GM18868 (cell line): ENCODE measurements at regions not wholly inside any gene's neighbourhood (a gene's known extent, or its start where the extent isn't known, plus 50 kb on each side); places are given as distances from the start of the nearest gene placed in this dataset.
"Not testable (repeated sequence)": the region's sequence is repeated elsewhere in the genome, so short reads cannot be mapped to it uniquely, and the experiment has no call there.

Experiments used
- ATAC-seq: cut with Tn5 transposase; IDR thresholded peaks from one replicate; pipeline ENCODE4 v1.9.1; 2021; ENCODE audit warnings: mild to moderate bottlenecking, moderate library complexity; ENCODE audit not compliant: unreplicated experiment

DNA sequence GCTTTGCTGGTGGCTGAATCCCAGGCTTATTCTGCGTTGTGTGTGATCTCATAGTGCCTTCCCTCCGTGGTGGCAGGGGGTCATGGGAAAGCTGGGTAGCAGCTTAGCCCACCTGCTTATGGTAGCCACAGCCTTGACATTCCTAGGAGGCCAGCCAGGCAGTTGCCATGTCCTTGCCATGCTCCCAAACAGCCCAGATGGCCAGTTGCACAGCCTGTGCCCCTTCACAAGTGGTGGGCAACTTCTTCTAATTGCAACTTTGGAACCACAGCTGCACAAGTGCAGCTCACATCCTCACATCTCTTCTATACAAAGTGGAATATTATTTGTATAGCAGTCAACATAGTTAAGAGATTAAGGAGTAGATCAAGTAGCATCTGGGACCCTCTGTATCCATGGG, 136.6 kb upstream of the PELI1 start:
- not testable (repeated sequence) for ATAC-seq

DNA sequence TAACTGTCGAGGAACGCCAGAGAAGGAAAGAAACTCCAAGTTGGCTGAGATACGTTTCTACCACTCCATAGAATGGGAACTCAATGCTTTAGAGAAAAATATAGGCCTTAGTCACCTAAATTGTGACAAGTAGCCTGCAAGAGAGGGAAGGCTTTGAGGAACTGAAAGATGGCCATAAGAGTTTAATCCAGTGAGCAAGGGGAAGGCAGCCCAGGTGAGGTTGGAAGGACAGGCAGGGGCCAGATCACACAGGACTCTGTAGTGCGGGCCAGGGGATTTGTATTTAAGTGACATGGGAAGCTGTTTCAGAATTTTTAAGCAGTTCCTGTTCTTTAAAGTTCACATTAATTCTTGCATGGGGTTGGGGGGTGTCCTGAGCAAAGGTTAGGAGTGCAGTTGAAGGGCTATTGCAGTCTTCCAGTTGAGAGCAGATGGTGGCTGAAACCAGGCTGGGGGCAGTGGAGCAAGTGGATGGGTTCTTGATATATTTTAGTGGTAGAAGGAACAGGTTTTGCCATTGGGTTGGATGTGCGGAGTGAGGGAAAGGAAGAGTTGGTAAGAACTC, 138.9 kb upstream of the PELI1 start:
- ATAC-seq = peak; percentile 32

GRCh38 chr2:64283641-64284361, 139.6 kb upstream of the PELI1 start:
- peak; percentile 94 for ATAC-seq

- no peak for ATAC-seq
Measured at GRCh38 chr2:64284751-64285150, 140.5 kb upstream of the PELI1 start.

DNA sequence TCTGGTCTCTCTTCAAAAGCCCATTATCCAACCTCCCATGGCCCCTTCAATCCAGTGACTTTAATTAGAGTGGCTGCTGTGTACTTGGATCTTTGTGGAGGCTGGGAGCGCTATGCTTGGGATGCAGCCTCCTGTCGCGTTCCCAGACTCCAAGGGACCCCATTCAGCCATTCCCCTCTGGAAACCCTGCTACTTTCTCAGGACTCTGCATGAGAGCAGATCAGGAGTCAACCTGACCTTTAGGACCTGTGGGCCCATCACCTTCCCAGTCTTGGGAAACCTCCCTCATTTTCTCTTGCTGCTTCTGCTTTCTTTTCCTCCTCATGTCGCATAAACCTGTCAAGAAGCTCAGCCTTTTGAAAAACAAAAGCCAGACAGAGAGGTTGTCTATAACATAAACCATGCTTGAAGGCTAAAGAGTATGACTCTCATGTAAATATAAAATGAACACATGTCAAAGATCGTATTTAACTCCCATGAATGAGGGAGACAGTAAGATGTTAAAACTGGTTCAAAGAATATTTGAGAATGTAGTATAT, 143.1 kb upstream of the PELI1 start:
- ATAC-seq = no peak

- ATAC-seq = no peak
Measured at GRCh38 chr2:64288321-64289193, 144.3 kb upstream of the PELI1 start.

- no peak for ATAC-seq
Measured at GRCh38 chr2:64289251-64289650, 145.0 kb upstream of the PELI1 start.

DNA sequence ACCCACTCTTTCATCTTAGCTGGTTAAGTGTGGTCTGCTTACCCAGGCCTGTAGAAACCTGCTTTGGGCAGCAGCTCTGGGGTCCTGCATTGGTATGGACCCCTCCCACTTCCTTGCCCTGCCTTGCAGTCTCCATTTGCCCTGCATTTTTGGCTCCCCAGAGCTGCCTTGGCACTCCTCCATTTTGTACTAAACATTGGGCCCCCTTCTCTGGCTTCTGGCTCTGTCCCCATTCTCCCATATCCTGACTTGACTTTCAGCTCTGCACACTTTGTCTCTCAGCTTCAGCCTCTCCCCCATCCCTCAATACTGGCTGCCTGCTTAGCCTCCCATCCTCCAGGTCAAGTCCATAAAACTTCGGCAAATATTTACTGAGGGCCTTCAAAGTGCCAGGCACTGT, 145.5 kb upstream of the PELI1 start:
- ATAC-seq = no peak

GRCh38 chr2:64291181-64291580, 147.0 kb upstream of the PELI1 start:
- ATAC-seq = no peak

DNA sequence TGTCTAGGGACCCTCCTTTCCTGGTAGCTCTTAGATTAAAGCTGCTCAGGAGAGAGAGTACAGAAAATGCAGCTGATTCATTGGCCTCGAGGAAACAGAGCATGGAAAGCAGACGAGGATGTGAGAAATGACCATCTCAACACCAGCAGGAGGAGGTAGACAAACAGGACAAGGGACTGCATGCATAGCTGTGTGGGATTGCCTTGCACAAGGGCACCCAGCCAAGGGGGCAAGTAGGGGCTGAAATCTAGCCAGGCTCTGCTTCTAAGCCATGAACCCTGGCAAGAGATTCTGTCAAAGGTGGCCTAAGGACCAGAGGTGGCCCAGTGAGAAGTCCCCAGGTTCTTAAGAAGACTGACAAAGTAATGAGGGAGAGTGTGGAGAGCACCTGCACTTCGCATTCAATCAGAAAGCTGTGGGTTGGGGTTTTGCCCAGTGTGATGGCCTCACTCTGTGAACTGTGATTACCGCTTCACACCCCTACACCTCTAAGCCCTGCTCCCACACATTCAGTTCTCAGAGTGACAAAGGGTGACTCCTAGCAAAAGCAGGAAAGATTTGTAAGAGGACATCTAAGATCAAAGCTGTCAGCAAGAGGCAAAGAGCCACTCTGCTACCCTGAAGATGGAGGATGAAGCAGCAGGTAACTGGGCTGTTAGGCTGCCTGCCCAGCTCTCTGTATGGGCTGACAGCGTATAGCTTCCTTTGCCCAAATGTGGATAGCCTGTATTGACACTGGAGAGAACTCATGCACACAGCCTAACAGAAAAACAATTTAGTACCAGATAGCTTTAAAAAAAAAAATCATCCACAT, 151.3 kb upstream of the PELI1 start:
- ATAC-seq = no peak

DNA sequence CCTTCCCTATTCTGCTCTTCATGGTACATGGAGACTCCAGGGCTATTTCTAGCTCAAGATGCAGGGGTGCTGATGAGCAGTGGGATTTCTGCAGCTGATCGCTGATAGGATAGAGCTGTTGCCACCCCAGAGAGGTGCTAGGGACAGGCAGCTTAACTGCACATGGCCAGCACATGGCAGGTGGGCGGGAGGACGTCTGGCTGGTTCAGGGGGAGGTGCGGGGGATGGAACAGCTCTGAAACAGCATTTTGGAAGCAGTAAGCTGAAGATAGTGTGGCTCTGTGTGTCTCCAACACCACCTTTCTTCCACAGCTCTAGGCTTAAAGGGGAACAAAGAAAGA, 151.9 kb upstream of the PELI1 start:
- no peak for ATAC-seq

DNA sequence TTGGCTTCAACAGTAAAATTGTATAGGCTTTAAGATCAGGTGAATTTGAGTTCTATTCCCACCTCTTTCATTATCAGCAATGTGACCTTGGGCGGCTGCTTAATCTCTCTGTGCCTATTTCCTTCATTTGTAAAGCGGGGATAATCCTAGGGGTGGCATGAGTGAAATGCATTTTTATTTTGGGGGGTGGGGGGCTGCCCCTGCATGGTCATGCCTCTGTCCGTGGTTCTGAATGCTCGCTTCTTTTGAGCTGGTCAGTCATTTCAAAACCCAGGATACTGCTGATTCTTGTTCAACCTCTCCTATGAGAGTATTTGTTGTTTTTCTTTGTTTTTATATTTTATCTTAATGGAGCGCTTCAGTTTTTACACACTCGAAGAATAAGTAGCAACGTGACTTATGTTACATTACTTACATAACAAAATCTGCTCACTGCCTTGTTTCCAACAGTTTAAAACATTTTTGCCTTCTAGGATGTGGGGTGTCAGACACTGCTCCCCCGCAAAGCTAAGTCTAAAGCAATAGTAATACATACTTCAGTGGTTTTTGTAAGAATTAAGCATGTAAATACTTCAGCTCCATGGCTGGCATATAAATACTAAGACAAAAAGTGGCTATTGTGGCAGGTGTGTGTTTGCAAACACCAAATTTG, 152.6 kb upstream of the PELI1 start:
- no peak for ATAC-seq

GRCh38 chr2:64298161-64298560, 153.9 kb upstream of the PELI1 start:
- no peak for ATAC-seq

GRCh38 chr2:64300066-64300465, 153.9 kb upstream of the LGALSL start:
- no peak for ATAC-seq

DNA sequence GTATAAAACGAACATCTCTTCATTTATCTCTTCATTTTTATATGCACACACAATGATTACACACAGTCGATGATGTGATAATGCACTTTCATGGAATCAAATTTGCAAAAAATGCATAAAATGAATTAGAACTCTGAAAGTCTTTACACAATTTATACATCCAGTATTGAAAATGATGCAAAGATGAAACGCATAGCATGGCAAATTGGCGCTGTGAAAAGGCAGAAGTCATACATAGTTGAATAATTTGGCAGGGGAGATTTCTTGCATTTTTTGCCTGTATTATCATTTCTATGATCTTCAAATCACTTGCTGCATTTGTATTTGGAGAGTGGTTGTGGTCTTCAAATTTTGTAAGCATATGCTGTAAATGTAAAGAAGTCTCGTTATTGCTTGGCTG, 150.7 kb upstream of the LGALSL start:
- no peak for ATAC-seq

- no peak for ATAC-seq
Measured at GRCh38 chr2:64307421-64307820, 146.5 kb upstream of the LGALSL start.

GRCh38 chr2:64311191-64311910, 142.6 kb upstream of the LGALSL start:
- no peak for ATAC-seq

GRCh38 chr2:64311948-64312621, 141.9 kb upstream of the LGALSL start:
- no peak for ATAC-seq
